Neural cell (in vitro differentiated cells): ENCODE measurements at regions not wholly inside any gene's neighbourhood (a gene's known extent, or its start where the extent isn't known, plus 50 kb on each side); places are given as distances from the start of the nearest gene placed in this dataset.
A peak's percentile ranks its signal among the peaks of the same experiment; 100 is the strongest.

Experiments used
- H2AFZ ChIP-seq: fragments of 200-600, 300-800 bp; sonication (generic), shearing (Covaris generic); 2 replicates; pipeline ENCODE4 v1.6.0; 2014; ENCODE audit warnings: low read depth, mild to moderate bottlenecking, antibody characterized with exemption, low read length, moderate library complexity
- H3F3A ChIP-seq: fragments of 200-600 bp; shearing (Covaris generic); 2 replicates; pipeline ENCODE4 v1.6.1; 2016; ENCODE audit warnings: mild to moderate bottlenecking, moderate library complexity, mixed read lengths, antibody characterized with exemption, low read length; ENCODE audit not compliant: insufficient read depth, poor library complexity, severe bottlenecking
- H3K27ac ChIP-seq: fragments of 200-600, 300-800 bp; sonication (generic), shearing (Covaris generic); 2 replicates; pipeline ENCODE4 v1.5.1; 2014; ENCODE audit warnings: mild to moderate bottlenecking, low read length, moderate library complexity
- H3K27me3 ChIP-seq: fragments of 300-800, 200-600 bp; sonication (generic), shearing (Covaris generic); 2 replicates; pipeline ENCODE4 v1.6.0; 2014; ENCODE audit warnings: mild to moderate bottlenecking, low read depth, low read length, moderate library complexity; ENCODE audit not compliant: insufficient read depth
- H3K36me3 ChIP-seq: fragments of 300-800, 200-600 bp; sonication (generic), shearing (Covaris generic); 2 replicates; pipeline ENCODE4 v1.5.1; 2014; ENCODE audit warnings: mild to moderate bottlenecking, antibody characterized with exemption, low read length, moderate library complexity; ENCODE audit not compliant: insufficient read depth
- H3K4me2 ChIP-seq: fragments of 300-800, 200-600 bp; sonication (generic), shearing (Covaris generic); 2 replicates; pipeline ENCODE4 v1.6.0; 2014; ENCODE audit warnings: mild to moderate bottlenecking, low read length
- H3K4me3 ChIP-seq: fragments of 300-800, 200-600 bp; sonication (generic), shearing (Covaris generic); 2 replicates; pipeline ENCODE4 v1.5.1; 2014; ENCODE audit warnings: mild to moderate bottlenecking, low read length, moderate library complexity
- H3K79me2 ChIP-seq: fragments of 200-600 bp; shearing (Covaris generic); replicated peaks from 2 replicates; pipeline ENCODE4 v1.6.0; 2014; ENCODE audit warnings: mild to moderate bottlenecking, low read length, moderate library complexity; ENCODE audit not compliant: insufficient read depth
- H3K9ac ChIP-seq: fragments of 300-800, 200-600 bp; sonication (generic), shearing (Covaris generic); 2 replicates; pipeline ENCODE4 v1.6.1; 2016; ENCODE audit warnings: mild to moderate bottlenecking, low read length, mixed read lengths
- H3K9me2 ChIP-seq: fragments of 200-600 bp; shearing (Covaris generic); 2 replicates; pipeline ENCODE4 v1.6.1; 2016; ENCODE audit warnings: mild to moderate bottlenecking, low read length, mixed read lengths; ENCODE audit not compliant: insufficient read depth
- H3K9me3 ChIP-seq: fragments of 200-600, 300-800 bp; sonication (generic), shearing (Covaris generic); 2 replicates; pipeline ENCODE4 v1.6.1; 2016; ENCODE audit warnings: mild to moderate bottlenecking, mixed run types, low read length, moderate library complexity, mixed read lengths
- H4K20me1 ChIP-seq: fragments of 200-600 bp; shearing (Covaris generic); 2 replicates; pipeline ENCODE4 v1.6.1; 2016; ENCODE audit warnings: mild to moderate bottlenecking, mixed run types; ENCODE audit not compliant: insufficient read depth
- CTCF ChIP-seq: fragments of 450-650 bp; IDR thresholded peaks from 2 replicates; pipeline ENCODE4 v1.5.1; 2014; ENCODE audit warnings: antibody characterized with exemption, mild to moderate bottlenecking, moderate library complexity; ENCODE audit not compliant: poor library complexity, severe bottlenecking
- EP300 ChIP-seq: fragments of 450-650 bp; conservative IDR thresholded peaks from 2 replicates; pipeline ENCODE4 v1.6.1; 2014; ENCODE audit warnings: antibody characterized with exemption, mild to moderate bottlenecking, moderate library complexity; ENCODE audit not compliant: poor library complexity, severe bottlenecking
- EZH2 ChIP-seq: fragments of 200-600, 300-800 bp; shearing (Covaris generic), sonication (generic); IDR thresholded peaks from 2 replicates; pipeline ENCODE4 v1.6.1; 2014; ENCODE audit warnings: antibody characterized with exemption, low read length, borderline replicate concordance, mild to moderate bottlenecking; ENCODE audit not compliant: insufficient read depth, poor library complexity, severe bottlenecking
- MXI1 ChIP-seq: fragments of 450-650 bp; conservative IDR thresholded peaks from 2 replicates; pipeline ENCODE4 v1.6.1; 2014; ENCODE audit warnings: antibody characterized with exemption, mild to moderate bottlenecking; ENCODE audit not compliant: poor library complexity, severe bottlenecking
- POLR2AphosphoS5 ChIP-seq: IDR thresholded peaks from 2 replicates; pipeline ENCODE4 v1.6.1; 2012
- RAD21 ChIP-seq: fragments of 450-650 bp; conservative IDR thresholded peaks from 2 replicates; pipeline ENCODE4 v1.6.1; 2014; ENCODE audit warnings: antibody characterized with exemption, mild to moderate bottlenecking, moderate library complexity
- REST ChIP-seq: IDR thresholded peaks from 2 replicates; pipeline ENCODE4 v1.6.1; 2012; ENCODE audit warnings: borderline replicate concordance
- SMC3 ChIP-seq: fragments of 450-650 bp; conservative IDR thresholded peaks from 2 replicates; pipeline ENCODE4 v1.6.1; 2014; ENCODE audit warnings: antibody characterized with exemption, mild to moderate bottlenecking, moderate library complexity; ENCODE audit not compliant: poor library complexity
- TAF1 ChIP-seq: IDR thresholded peaks from 2 replicates; pipeline ENCODE4 v1.6.1; 2012; ENCODE audit warnings: low read depth

GRCh38 chr6:11908436-11909105 is 103.5 kb upstream of the HIVEP1 start:
- no peak overlapping the region for H3K9ac ChIP-seq
- H3F3A ChIP-seq = peaks cover 7% of the 10 kb centered on the region
- H3K27ac ChIP-seq = peak overlapping the region; percentile 80
- no peaks in the 10 kb centered on the region for H3K9me2 ChIP-seq
- no peaks in the 10 kb centered on the region for H3K9me3 ChIP-seq
- H4K20me1 ChIP-seq = no peaks in the 10 kb centered on the region
- no peaks in the 10 kb centered on the region for H3K79me2 ChIP-seq
- no peaks in the 10 kb centered on the region for H3K36me3 ChIP-seq
- TF ChIP-seq SMC3 (no peak), RAD21 (no peak), TAF1 (no peak), EP300 (no peak), POLR2AphosphoS5 (no peak)
- H3K4me2 ChIP-seq = peak overlapping the region; percentile 11
- H2AFZ ChIP-seq = no peak overlapping the region
- H3K27me3 ChIP-seq = no peaks in the 10 kb centered on the region
- H3K4me3 ChIP-seq = peak overlapping the region; percentile 13

GRCh38 chr6:11903645-11904044 is 108.5 kb upstream of the HIVEP1 start:
- peaks cover 3% of the 10 kb centered on the region for H3F3A ChIP-seq
- H2AFZ ChIP-seq = no peak overlapping the region
- no peaks in the 10 kb centered on the region for H3K9me3 ChIP-seq
- no peaks in the 10 kb centered on the region for H4K20me1 ChIP-seq
- H3K4me3 ChIP-seq = no peak overlapping the region
- no peaks in the 10 kb centered on the region for H3K27me3 ChIP-seq
- no peak overlapping the region for H3K9ac ChIP-seq
- H3K36me3 ChIP-seq = no peaks in the 10 kb centered on the region
- H3K4me2 ChIP-seq = no peak overlapping the region
- no peak overlapping the region for H3K27ac ChIP-seq
- no peaks in the 10 kb centered on the region for H3K79me2 ChIP-seq
- no peaks in the 10 kb centered on the region for H3K9me2 ChIP-seq
- TF ChIP-seq SMC3 = no peak
- TF ChIP-seq REST = no peak
- no peak for TF ChIP-seq EZH2
- no peak for TF ChIP-seq MXI1
- TF ChIP-seq CTCF = no peak
- no peak for TF ChIP-seq RAD21
- TF ChIP-seq POLR2AphosphoS5 = no peak
- TF ChIP-seq TAF1 = no peak
- TF ChIP-seq EP300 = no peak
